CD4-positive, alpha-beta T cell treated with Interleukin-12 subunit alpha and Interleukin-12 subunit beta, for 1 hour (primary cell): ENCODE measurements at regions not wholly inside any gene's neighbourhood (a gene's known extent, or its start where the extent isn't known, plus 50 kb on each side); places are given as distances from the start of the nearest gene placed in this dataset.

Experiments
- DNase-seq: peaks from one replicate; pipeline ENCODE4 v3.0.0-alpha.2; 2020

DNA sequence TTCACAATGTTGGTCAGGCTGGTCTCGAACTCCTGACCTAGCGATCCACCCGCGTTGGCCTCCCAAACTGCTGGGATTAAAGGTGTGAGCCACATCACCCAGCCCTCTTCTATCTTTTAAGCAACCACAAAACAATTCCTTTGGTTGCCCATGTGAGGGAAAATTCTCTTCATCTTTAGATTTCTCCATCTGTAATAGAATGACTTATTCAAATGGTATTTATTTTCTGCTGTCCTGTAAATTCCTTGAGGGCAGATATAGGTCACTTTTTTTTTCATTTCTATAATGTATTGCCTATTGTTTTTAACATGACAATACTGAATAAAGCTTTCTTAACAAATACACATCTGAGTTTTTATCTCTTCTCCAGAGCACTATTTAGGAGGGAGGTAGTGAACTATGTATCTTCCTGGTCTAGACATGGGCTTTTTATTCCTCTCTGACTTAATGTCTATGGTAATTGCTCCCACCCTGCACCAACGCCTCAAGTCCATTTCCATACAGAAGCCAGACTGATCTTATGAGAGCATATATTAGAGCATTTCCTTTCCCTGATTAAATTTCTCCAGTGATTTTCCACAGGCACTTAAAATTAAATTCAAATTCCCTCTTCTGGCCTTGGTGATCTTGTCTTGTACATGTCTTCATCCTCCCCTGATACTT lies 595.6 kb downstream of the CAAP1 start:
- no peak for DNase-seq

DNA sequence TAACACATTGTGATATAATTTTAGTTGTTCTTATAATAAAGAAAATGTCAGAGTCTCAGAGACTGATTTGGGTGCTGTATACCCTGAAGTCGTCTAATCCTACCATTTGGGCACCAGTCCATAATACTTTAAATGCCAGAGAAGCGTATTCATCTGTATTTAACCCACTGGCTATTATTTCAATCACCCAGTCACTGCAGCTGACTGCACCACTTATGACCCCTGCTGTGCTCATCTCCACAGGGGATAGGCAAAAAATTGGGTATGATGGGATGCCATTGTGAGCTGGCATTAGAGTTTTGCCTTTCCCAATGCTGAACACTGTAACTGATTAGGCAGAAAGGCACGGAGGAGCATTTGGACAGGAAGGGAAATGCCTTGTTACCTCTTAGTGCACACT lies 599.7 kb downstream of the CAAP1 start:
- DNase-seq: no peak

DNA sequence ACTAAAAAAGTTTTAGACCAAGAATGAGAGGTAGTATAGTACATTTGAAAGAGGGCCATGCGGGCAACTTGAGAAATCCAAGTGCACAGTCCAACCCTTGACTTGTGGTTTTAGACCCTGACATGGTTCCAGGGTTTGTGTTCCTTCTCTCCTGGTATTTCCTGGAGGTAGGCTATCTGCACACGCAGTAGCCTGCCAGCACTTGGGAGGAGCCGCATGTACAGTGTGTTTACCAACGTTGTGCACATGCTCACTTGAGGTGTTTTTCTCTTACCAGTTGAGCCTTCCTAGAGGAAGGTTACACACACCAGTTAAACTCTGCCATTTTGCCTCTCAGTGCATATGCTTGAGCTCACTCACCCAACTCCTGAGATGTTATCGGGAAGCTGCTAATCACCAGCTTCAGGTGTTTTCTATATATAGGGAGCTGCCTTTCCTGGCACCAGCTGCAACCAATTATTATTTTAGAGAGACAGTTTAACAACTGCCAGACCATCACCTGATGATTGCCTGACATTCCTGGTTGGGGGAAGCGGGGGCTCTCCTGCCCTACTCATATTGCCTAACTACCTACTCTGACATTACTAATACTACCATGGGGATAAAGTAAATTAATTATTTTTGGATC lies 593.4 kb upstream of the TUSC1 start:
- no peak for DNase-seq

DNA sequence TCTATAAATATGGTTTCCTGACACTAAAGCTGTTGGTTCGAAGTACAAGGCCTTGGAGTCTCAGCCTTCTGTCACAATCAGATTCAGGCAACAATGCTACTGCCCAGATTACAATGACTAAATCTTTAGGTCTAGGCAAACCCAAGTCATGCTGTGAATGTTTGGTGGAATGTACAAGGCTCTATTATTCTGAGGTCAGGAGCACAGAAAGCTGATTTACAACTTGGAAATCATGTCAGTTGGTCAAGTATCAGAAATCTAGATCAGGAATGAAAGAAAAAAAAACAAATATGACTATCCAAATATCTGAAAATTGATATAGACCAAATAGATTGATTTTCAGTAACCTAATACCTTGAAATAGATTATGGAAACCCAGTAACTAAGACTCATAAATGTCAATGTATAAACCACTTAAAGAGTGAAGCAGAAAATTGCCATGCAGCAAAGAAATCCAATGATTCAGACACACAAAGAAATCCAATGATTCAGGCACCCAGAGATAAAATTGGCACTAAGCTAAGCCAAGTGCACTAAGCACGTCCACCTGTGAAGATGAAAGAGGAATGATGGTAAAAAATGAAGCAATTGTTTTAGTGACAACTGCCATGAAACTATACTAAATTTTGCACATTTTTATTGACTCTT lies 588.0 kb upstream of the TUSC1 start:
- no peak for DNase-seq

DNA sequence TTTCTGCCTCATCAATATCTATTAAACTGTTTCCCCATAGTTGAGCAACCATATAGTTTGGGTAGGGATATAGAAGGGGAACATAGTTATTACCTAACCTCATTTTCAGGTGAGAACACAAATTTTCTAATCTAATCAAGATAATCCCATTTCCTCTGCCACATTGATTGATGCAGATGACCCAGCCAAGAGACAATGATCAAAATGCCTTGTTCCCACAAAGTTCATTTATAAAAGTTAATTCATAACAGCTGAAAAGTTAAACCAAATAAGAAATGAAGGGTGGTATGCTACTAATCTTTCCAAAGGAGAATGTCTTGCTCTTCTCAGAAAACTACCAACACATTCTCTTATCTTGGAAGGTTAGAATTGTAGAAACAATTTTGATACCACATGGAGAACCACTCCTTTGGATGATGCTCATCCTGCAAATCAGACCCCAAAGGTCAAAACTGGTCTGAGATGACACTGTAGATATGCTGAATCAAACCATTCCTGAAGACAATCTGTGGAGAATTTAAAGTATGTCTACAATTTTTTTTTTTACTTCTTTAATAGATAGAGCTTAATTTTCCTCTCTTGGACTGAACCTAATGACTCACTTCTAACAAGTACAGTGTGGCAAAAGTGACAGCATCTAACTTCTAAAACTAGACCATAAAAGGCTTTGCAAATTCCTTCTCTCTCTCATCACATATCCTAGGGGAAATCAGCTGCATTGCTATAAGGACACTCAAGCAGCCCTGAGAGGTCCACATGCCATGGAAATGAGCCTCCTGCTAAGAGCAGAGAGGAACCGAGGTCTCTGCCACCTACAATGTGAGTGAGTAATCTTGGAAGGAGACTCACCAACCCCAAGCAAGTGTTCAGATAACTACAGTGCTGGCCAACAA lies 586.7 kb upstream of the TUSC1 start:
- DNase-seq: no peak

DNA sequence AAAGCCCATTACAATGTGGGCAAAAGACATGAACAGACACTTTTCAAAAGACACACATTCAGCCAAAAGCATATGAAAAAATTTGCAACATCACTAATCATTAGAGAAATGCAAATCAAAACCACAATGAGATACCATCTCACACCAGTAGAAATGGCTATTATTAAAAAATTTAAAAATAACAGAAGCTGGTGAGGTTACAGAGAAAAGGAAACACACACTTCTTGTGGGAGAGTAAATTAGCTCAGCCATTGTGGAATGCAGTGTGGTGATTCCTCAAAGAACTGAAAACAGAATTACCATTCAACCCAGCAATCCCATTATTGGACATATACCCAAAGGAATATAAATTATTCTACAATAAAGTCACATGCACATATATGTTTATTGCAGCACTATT lies 585.2 kb upstream of the TUSC1 start:
- no peak for DNase-seq

DNA sequence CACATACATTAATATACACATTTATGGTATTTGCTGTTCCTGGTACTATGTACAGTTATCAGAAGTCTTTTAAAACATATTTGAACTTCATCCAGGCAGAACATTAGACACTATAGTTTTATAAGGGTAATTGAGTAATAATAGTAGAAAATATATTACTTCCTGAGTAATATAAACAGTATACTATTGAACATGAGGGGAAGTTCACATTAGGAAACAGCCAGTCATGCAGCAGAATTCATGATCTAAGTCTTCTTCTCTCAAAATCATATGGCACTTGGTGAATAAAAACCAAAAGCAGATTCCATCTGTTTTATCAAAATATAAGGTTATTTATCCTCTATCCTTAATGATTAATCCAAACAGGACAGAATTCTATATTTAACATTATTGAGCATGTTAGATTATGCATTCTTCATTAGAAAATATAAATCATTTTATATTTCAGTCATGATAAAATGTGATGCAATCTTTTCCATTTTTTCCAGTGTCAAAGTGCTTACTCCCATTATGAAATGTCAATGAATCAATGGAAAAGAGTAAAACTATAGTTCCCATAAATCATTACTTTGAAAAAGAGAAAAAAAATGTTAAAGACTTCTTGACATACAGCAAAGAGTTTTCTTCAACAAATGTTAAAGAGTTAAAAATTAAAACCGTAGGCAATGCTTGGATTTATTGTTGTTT lies 584.3 kb upstream of the TUSC1 start:
- no peak for DNase-seq

DNA sequence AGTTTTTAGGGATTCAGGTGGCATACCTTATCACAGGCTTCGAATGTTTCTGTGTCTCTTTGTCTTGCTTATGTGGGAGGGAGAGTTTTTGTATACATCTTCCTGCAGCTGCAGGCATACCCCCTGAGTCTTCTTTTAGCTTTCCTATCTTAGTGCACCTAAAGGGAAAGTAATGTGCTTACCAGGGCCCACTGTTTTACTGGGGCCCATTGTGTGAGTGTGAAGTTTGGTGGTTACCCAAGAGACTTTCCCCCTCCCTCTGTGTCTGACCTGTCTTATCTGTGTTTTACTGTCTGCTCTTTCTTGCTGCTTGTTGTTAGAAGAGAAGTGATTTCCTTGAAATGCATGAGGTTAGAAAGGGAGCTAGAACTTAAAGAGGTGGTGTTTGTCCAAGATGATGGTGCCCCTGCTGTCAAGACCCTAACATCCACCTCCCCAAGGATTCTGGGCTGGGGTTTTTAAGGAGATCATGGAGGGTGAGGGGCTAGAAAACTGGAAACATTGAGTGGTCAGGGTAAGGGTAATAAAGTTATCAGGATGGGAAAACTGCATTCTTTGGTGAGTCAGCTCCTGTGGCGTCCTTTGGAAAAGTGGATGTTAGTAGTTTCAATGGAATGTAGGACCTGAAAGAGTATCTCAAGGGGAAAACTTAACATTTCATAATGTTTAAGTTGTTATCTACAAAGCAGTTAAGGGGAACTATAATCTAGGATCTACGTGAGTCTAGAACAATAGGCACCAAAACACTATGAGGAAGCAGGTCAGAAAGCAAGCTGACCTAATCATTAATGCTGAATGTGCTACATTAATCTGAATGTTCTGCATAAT lies 583.5 kb upstream of the TUSC1 start:
- DNase-seq: no peak

DNA sequence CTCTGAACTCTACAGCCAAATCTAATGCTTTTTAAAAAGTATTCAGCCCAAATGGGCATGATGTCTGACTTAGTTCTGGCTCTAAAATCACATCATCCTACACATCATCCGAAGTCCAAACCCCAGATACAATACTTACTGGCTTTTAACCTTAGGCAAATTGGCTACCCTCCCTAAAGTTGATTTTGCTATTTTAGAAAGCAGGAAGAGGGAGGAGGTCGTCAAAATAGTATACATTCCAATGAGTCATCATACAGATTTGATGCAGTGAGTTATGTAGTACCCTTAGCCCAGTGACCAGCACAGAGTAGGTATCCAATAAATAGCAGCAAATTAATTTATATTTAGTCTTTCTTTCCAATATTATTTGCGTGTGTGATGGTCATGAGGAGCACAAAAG lies 582.0 kb upstream of the TUSC1 start:
- DNase-seq: no peak

DNA sequence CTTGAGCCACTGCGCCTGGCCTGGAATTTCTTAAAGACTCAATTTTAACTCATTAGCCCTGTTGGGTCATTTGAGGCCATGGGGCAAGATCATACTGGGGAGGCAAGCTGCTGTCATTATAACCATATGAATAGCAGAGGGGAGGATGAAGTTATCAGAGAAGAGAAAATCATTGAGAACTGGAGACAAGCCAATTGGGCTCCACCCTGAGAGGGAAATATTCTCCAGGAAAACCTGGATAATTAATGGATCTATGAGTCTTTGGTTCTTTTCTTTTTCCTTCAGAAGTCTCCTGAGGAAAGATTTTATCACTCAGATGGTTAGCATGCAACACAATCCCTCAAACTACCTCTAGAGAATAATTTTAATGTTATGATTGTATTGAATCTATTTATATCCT lies 569.6 kb upstream of the TUSC1 start:
- no peak for DNase-seq

DNA sequence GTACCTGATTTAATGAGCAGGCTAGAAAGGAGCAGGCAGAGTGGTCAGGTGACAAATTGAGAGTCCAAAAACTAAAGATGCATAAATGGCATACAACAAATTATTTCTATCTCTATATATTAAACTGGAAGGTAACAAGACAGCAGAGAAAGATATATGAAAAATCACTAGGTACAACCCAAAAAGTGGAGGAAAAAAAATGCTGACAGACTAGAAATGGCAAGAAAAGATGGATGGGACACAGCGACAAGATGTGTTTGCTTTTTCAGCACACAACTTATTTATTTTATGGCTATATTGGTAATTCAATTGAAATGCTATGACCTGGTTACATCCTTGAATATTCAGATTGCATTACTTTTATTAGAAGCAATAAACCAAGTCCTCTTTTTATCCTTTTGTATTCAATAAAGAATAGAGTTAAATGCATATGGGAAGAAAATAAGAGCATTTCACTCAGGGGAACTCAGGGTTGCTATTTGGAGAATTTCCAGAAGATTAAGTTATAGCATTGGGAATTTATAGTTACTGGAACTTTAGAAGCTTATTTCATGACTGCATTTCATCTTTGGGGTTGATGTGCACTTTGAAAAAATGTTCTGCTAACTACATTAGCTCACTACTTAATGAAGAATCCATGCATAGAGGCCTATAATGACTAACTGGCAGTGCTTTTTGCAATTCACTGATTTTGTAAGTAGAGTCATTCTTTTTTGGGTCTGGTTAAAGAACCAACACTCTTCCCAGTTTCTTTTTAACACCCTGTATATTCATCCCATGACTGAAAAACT lies 566.6 kb upstream of the TUSC1 start:
- DNase-seq: no peak

DNA sequence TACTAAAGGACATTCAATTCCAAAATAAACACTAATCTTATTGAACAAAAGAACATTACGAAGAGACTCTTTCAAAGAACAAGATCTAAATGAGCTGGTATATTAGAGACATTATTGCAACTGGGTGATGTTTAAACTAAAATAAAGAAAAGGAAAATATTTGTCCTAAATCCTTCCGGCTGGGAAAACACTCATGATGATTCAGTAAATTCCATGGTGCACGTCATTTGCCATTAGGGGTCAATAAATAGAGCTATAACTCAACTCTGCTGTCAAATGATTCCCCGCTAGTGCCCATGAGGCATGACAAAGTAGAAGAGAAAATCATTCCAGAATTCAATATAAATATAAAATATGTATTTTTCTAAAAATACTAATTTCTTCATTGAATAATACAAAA lies 565.5 kb upstream of the TUSC1 start:
- DNase-seq: no peak

DNA sequence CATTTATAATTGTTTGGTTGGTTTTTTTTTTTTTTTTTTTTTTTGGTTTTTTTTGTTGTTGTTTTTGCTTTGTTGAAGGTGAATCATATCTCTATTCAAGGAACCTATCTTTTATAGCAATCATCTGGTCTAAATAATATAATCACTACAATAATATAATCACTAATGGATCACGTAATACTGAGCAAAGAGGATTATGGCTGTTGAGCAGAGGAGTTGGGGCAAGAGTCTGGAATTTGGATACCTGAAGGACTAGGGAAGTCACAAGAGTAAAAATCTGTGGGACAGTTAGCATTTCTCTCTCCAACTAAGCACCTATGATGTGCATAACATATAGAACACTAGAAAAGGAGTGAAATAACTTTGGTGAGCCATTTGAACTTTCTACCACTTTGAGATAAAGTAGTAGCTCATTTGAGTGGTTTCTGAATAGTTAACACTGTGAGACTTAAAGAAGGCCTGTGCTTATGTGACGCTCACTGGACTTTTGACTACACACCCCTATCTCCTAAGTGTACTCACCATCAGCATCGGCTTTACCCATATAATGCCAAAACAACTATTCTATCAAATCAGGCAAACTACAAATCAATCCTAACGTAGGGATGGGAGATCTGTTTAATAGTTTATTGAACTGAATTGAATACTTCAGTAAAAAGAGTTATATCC lies 564.9 kb upstream of the TUSC1 start:
- no peak for DNase-seq

DNA sequence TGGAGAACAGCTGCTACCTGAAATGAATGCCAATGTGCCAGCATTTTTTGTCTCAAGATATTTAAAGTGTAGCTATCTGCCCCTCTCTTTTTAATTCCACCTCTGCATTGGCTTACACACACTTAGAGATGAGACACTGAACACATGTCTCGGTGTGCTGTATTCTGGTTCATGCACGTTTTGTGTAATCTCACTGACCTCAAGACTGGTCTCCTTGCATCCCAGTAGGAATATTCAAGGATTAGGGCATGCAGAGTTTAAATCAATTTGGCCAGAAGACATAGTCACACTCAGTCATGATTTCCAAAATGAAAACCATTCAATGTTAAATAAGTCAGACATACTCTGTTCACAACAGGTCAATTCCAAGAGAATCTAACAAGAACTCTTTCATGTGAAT lies 561.8 kb upstream of the TUSC1 start:
- DNase-seq: no peak

DNA sequence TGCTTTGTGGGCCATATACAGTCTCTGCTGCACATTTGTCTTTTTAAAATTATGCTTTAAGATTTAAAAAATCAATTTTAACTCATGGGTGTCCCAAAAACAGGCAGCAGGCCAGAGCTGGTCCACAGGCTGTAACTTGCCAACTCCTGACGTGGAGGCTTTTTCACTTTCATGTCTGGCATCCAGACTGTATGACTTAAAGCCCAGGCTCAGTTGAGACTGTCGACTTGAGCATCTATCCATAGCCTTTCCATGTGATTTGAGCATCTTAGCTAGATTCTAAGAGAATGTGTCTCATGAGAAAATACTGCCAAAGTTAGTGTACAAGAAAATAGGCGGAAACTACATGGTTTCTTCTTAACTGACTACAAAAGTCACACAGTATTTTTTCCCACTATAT lies 559.0 kb upstream of the TUSC1 start:
- DNase-seq: no peak

DNA sequence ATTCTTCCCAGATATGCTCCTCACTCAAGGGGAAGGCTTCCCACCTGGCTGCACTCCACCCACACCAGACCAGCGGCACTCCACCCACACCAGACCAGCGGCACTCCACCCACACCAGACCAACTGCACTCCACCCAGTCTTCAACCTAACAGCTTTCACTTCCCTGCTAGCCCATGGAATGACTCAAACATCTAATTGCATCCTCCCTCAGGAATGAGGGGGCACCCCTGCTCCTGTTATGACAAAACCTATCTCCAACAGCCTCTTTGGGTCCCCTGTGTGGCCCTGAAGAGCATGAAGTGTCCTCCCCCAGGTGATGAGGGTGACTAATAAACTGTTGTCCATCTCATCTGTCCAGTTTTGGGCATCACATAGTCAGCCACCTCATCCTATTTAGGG lies 556.6 kb upstream of the TUSC1 start:
- no peak for DNase-seq

DNA sequence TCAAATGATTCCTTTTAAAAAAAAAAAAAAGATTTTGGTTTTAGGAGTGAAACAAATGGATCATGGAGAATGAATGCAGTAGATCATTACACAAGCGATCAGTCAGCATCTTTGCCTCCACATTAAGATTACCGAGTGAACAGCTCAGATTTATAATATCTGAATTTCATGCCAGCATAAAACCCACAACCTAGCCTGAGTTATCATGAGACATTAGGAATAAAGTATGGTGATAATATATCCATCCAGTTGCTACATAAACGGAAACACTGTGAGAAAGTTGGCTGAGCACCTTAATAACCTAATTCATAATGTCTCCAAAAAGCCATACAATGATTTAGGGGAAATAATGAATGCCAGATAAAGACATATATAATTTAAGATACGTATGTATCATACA lies 553.1 kb upstream of the TUSC1 start:
- no peak for DNase-seq

DNA sequence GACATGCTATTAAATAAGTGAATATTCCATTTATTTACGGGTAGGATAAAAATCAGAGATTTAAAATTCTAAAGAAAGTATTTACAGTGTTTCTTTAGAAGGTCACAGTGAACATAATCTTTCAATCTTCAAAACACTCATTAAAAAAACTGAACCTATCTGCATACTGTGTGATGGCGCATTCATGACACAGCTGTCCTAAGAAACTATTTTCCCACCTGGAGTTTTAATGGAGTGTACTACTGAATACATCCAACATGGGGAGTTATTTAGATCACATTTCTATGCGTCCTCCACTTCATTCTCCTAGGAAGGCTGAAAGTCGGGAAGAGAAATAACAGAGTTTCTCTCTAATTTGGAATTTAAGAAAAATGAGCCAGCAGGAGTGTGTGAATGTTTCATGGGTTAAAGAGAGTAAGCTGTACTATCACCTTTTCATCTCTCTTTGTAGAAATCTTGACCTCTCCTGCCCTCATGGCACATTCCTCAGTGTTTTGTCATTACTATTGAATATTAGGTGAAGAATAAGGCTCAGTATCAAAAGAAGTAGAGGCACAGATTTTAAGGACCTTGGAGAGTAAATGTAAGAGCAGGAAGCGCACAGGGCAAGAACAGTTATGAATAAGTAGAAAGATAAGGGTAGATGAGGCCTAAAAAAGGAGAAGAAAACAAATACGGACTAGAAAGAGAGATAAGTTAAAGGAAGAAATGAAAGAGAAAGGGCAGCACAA lies 551.2 kb upstream of the TUSC1 start:
- DNase-seq: no peak

DNA sequence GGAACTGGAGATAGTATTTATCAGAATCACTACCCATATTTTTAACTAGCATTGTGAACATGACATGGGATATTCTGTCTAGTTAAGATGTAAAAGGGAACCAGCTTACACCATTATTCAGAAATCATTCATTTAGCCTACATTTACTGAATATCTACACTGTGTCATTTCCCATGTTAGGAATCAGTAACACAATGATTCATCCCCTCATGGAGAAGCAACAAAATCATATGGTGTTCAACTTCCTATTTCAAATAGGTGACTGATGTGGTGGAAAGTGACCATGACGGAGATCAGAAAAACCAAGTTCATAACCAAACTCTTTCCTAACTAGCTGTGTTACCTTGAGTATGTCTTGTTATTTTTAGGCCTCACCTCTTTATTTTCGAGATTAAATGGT lies 550.0 kb upstream of the TUSC1 start:
- DNase-seq: no peak

DNA sequence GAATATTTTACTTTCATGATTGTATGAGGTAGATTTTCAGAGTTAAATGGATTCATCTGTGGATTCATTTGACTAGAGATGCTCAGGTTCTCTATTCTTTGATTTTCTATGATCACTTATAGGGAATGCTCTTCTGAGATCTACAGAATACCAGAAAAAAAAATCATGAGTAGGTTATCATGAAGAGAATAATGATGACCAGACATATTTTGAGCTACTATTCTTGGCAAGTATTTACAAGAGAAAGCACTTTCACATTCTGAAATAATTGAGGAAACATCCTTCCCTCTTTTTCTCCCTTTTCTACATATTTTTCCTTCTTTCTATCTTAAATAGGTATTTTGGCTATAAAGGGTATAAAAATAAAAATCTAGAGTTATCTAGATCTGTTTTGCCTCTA lies 543.0 kb upstream of the TUSC1 start:
- no peak for DNase-seq
